ENCODE measurements at regions not wholly inside any gene's neighbourhood (a gene's known extent, or its start where the extent isn't known, plus 50 kb on each side); places are given as distances from the start of the nearest gene placed in this dataset.
"Not testable (repeated sequence)": the region's sequence is repeated elsewhere in the genome, so short reads cannot be mapped to it uniquely, and the experiment has no call there.

- H3K4me3 ChIP-seq; H3K4me1 ChIP-seq; ATAC-seq; H3K36me3 ChIP-seq (ENCODE audit: insufficient read depth in 1 of 2, low read depth in 1 of 2); intact Hi-C loops (cut with DNase I); DNase-seq; H3K9me3 ChIP-seq; H3K27ac ChIP-seq; H3K27me3 ChIP-seq (ENCODE audit: insufficient read depth in 3 of 3, low read length in 2 of 3): not testable (repeated sequence)
- WGBS, 3 donors = 91 to 95% (median 95%) methylated on average over 2 of the region's 2 CpGs
Measured at GRCh38 chr5:71401150-71401549, 54.3 kb upstream of the BDP1 start.

DNA sequence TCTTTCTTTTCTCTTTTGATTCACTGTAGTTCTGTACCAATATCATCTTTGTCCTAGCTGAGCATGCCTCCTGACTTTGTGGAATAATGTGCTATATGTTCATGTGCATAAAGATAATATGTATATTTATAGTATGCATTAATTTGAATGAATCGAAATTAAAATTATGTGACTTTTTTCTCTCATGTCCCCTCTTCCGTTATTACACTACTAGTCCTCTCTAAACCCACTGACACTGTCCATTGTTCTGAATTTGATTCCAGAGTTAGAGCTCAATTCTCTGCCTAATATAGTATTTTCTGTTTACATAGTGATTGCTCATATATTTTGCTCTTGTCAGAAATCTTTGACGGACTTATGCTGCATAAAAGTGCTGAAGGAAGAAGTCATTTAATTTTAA is 53.9 kb upstream of the BDP1 start:
- H3K27ac ChIP-seq; DNase-seq; intact Hi-C loops (cut with DNase I); H3K4me1 ChIP-seq; ATAC-seq; H3K36me3 ChIP-seq (ENCODE audit: insufficient read depth in 1 of 2, low read depth in 1 of 2); H3K27me3 ChIP-seq (ENCODE audit: insufficient read depth in 3 of 3, low read length in 2 of 3); H3K4me3 ChIP-seq; H3K9me3 ChIP-seq: not testable (repeated sequence)
- WGBS, 3 donors = 64 to 69% (median 65%) methylated on average over 3 of the region's 3 CpGs

DNA sequence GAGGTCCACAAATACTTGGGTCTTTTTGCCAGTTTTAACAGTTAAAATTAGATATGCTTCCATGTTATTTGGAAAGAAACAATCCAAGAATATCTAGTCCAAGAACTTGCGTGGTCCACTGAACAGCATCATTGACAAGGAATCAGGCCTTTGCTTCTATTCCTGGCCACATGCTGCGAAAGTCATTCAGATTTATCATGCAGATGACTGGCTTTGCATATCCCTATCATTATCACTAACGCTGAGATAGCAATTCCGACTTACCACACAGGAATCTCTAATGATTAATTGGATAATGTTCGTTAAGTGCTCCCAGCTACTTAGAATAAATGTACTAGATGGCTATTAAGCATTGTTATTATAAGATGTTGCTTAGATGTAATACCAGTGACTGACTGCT is 51.0 kb upstream of the BDP1 start:
- H3K9me3 ChIP-seq; H3K27ac ChIP-seq; intact Hi-C loops (cut with DNase I); DNase-seq; H3K4me1 ChIP-seq; ATAC-seq; H3K4me3 ChIP-seq; H3K36me3 ChIP-seq (ENCODE audit: insufficient read depth in 1 of 2, low read depth in 1 of 2); H3K27me3 ChIP-seq (ENCODE audit: insufficient read depth in 3 of 3, low read length in 2 of 3): not testable (repeated sequence)
- 54 to 62% (median 60%) methylated on average over 5 of the region's 5 CpGs for WGBS, 3 donors

DNA sequence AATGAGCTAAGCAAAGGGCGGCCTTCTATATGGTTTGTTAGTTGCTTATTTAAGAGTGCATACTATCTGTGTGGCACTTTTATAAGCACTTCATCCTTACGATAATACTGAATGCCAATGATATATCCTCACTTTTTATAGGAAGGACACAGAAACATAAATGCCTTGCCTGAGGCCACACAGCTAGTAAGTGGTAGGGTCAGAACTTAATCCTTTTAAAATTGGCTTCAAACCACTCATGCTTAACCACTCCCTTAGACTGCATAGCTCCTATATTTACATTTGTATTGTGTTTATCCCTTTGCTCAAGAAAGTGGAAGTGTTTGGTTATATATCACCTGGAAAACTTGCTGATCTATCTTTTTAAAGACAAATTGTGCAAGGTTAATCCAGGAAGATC is 50.5 kb upstream of the BDP1 start:
- H3K27ac ChIP-seq; DNase-seq; H3K27me3 ChIP-seq (ENCODE audit: insufficient read depth in 3 of 3, low read length in 2 of 3); H3K36me3 ChIP-seq (ENCODE audit: insufficient read depth in 1 of 2, low read depth in 1 of 2); H3K4me1 ChIP-seq; intact Hi-C loops (cut with DNase I); H3K9me3 ChIP-seq; H3K4me3 ChIP-seq; ATAC-seq: not testable (repeated sequence)
- 89 to 97% (median 95%) methylated on average over 2 of the region's 2 CpGs for WGBS, 3 donors

All from psoas muscle (tissue), 7 donors.